ENCODE measurements at regions not wholly inside any gene's neighbourhood (a gene's known extent, or its start where the extent isn't known, plus 50 kb on each side); places are given as distances from the start of the nearest gene placed in this dataset.

DNA sequence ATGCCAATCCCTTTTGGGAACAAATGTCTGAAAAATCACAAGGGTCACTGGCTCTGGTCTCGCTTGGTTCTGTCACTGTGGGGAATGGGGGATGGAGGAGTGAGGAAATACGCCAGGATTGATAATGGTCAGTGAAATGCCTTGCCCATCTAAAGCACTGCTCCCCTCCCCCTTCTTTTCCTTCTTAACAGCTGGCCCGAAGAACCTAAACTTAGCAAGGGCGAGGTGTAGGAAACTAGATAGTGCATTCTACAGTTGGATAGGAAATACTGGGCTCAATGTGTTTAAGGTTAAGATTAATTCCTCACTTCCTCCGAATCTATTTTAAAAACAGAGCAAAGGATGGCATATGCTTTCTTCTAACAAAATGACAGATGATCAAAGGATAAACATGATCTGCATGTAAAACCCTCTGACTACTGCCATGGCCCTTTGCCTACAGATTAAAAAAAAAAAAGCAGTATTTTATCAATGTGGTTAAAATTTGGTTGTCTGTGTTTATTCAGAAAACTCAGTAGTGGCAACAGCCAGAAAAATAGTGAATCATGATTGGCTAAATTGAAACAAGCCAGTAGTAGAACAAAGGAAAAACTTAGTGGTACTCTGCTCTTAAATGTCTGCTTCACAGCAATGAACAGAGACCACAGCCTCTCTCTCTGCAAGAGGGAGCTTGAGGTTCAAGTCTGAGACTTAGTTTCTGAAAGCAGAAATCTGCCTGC lies 86.1 kb upstream of the VAV3 start:
- DNase-seq (ENCODE audit: low read depth in 2 of 2) = no peak

DNA sequence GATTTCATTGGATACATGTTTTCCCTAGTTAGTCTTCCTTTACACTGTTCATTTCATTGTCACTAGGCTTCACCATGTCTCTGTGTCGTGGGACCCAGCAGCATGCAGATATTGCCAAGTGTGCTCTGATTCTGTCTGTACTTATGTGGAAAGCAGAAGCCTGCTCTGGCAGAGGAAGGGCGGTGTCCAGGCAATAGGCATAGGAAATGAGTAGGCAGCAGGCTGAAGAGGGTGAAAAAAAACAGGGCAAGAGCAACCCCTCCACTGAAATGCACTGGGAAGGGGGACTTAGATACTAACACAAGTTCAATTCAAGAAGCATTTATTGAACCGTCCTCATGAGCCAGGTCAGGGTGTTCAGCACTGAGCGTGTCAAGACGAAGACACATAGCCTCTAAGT lies 85.2 kb upstream of the VAV3 start:
- no peak for DNase-seq (ENCODE audit: low read depth in 2 of 2)

DNA sequence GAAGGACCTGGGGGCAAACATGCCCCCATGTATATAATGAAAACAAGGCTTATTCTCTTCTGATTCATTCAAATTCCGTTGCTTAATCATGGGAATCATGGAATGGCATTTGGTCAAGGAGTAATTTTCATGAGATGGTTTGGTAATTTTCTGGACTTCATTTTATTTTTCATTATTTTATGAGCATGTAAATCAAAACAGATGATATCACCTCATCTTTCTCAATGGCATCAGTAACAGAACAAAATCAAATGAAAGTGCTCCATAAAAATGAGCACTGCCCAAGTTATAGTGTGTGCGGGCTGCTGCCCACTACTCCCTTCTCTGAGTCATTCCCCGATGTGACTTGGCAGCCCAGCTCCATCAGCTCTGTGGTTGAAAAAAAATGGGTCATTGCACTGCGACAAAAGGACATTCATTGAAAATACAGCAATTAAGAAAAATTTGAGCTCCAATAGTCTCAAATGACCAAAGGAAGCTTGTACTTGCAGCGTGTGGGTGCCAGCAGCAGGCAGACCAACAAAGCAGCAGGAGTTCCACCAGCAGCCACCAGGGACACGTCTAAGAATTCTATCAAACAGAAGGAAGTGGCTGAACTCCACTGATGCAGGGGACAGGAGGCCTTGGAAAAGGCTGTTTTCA lies 84.3 kb upstream of the VAV3 start:
- DNase-seq (ENCODE audit: low read depth in 2 of 2) = no peak

DNA sequence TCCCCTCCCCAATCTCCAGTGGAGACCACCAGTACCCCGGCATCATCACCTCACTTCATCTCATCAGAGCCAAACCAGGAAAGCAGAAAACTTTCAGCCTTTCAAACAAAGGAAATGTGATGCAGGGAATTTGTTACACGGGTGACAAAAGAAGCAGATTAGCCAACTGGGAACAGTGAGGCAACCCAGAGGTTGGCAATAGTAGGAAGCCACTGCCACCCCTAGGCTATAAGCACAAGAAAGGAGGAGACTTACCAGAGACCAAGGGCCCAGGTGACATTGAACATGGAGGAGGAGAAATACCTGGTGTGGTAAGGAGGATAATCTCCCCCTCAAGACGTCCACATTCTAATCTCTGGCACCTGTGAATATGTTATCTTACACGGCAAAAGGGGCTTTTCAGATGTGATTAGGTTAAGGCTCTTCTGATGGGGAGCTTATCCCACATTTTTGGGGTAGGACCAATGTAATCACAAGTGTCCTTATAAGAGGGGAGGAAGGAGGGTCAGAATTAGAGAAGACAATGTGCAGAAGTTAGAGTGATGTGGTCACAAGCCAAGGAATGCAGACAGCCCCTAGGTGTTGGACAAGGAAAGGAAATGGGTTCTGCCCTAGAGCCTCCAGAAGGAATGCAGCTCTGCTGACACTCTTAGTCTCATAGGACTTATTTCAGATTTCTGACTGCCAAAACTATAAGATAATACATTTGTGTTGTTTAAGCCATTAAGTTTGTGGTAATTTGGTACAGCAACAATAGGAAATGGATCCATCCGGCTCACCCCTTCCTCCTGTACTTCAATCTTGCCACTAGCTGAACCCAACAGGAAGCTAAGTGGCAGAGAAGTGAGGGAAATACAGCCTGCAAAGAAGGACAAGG lies 83.6 kb upstream of the VAV3 start:
- DNase-seq (ENCODE audit: low read depth in 2 of 2) = no peak

DNA sequence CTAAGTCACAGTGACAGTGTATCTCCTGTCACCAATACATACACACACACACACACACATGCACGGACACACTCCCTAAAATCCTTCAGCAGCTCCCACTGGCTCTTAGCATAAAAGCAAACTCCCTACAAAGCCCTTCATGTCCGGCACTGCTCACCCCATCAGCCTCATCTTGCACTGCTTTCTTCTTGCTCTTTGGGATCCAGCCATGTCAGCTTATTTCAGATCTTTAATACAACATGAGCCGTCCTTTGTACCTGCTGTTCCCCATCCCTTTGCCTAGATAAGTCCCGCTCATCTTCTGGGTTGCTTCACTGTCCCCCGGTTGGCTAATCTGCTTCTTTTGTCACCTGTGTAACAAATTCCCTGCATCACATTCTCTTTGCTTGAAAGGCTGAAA lies 82.1 kb upstream of the VAV3 start:
- DNase-seq (ENCODE audit: low read depth in 2 of 2) = no peak

DNA sequence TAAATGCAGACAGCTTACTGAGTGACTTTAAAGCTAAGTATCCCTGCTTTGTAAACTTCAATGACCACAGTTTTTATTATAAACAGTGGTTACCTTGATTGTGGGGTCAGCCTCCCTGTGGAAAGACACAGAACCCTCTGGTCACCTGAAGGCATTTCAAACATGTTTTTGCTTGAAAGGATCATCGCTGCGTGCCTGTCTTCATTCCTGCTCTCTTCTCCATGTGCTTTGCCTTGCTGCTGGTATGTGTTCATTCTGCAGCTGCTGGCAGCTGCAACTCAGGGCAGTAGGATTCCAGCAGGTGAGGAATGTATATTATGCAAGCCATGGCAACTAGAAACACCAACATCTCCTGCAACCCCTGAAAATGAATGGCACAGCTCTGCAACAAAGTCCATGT lies 81.0 kb upstream of the VAV3 start:
- DNase-seq (ENCODE audit: low read depth in 2 of 2) = no peak

DNA sequence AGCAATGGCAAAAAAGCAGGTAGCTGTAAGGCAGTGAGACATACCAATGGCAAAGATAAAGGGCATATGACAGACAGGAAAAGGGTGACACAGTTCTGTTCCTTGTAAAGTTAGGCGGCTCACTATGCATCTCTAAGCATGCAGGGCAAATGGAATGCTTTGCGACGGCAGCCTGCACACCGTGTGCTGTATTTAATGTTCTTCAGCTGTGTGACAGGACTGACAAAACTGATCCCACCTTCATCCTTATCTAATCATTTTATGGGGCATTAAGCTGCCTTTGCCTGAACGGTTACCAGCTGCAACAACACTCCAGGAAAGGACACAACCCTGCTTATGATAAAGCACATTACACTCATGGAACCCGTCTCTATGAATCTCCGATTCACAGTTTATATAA lies 80.5 kb upstream of the VAV3 start:
- no peak for DNase-seq (ENCODE audit: low read depth in 2 of 2)

DNA sequence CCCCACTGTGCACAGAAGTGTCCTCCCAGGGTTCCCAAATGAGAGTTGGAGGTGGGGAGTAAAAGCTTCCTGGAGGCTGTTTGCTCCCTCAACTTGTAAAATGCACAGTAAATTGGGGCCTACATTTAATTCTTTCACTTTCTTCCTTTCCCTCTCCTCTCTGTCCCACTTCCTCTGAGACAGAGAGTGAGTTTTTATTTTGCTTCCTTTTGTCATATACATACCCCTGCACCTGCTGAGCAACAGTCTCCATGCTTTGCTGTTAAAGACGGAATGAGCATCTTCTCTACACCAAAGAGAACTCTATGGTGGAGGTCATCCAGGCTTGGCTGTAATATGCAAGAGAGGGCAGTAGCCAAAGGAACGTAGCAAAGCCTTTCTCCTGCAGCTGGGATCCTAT lies 79.3 kb upstream of the VAV3 start:
- no peak for DNase-seq (ENCODE audit: low read depth in 2 of 2)

DNA sequence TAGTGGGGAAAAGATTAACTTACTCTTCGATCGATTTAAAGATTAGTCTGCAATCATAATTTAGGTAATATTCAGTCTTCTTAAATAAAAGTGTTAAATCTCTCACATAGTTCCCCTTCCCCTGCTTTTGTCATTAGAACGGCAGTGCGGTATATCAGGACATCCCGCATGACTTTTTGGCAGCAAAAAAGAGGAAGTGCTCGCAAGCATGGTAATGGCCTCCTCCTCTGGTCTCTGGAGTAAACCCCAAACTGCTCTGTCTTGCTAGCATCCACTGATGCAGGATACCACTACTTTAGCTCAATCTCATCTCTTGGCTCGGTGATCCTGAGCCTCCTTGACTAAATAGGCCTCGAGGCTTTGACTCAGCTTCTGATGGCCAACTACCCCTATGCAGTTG lies 78.7 kb upstream of the VAV3 start:
- no peak for DNase-seq (ENCODE audit: low read depth in 2 of 2)

DNA sequence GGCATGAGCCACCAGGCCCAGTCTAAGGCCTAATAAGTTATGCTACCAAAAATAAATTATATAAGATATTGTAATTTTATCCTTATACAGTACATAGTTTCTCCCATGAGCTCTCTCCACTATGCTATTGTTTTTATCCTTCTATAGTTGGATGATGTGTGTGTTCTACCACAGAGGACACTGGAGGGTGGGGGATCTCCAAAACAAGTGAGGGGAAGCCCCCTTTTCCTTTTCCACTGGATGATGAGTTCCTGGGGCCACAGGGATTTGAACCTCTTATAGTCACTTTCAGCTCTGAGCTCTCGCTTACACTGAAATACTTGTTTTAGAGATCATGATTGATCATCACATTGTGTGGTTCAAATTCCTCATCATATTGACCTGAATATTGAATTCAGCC lies 77.6 kb upstream of the VAV3 start:
- no peak for DNase-seq (ENCODE audit: low read depth in 2 of 2)

DNA sequence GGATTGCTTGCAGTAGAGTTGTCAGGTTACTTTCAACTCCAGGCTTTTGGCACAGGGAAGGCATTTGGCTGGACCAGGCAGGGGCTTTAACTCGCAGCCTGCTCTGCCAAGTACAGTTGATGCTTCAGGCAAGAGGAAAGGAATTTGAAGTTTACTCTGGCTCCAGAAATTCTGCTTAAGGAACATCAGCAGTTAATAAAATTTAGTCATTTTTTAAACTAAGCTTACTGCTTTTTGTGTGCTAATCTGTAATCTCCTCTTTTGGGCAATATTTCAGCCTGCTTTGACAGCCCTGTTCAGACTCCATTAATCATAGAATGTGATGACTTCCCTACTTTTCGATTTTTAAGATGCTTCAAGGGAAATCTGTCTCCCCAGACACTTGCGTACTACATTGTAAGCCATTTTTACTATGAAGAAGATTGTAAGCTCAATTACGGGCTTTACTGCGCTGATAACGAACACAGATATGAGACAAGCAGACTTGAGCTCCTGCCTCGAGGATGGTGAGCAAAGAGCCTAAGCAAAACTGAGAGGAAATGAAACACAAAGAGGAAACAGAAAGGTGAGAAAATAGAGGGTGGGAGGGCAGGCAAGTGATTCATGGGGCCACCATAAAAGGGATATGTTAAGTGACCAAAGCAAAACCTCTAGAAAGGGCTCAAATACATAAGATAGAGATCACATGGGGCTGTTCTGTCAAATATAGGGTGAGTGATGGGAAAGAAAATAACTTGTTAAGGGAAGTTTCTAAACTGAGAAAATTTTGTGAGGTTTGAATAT lies 76.6 kb upstream of the VAV3 start:
- no peak for DNase-seq (ENCODE audit: low read depth in 2 of 2)

DNA sequence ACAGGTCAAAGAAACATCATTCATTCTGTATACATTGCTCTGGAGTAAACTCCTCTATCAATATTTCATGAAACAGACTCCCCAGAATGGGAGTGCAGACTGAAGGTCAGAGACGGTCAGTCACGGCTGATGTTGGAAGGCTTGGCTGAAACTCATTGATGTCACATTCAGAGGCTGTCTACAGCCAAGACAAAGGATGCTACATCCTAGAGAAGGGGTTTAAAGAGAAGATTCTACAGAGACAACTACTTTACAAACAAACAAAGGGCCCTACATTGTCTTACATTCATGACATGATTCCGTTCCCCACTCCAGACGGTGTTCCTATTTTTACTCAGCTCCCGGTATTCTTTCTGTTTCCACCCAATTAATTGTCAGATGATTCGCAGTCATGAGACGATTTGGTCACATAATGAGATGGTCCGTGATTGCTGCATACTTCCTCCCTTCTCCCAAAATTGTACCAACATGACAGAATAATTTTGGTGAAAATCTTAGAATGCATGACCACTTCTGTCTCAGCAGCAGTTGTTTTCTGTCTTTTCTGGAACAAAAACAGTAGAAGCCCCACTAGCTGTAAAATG lies 73.8 kb upstream of the VAV3 start:
- DNase-seq (ENCODE audit: low read depth in 2 of 2) = no peak

DNA sequence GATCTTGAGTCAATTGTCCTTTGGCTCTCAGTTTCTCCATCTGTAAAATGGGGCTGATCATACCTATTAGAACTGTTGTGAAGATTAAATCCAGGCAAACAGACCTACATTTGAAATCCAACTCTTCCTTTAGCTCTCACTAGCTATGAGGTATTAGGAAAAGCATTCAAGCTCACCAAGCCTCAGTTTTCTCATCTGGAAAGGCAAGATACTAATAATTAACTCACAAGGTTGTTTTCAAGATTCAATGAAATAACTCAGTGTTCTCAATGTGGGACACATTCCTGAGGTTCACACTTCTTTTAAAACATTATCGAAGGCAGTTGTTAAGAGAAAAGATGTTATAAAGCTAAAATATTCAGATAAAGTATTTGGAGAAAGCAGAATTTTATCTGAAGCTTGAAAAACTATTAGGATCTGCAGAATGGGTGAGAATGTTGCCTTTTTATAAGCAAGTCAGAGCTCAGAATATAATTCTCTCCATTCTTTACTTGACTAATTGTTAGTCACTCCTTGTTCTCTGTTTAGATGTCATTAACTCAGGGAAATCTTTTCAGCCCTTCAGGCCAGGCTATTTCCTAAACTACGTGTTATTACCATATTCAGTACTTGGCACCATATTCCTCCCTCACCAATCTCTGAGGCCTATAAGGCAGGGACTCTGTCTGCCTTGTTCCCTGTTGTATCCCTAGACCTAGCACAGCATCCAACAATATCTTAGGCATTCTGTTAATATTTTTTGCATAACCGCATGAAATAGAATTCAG lies 72.0 kb upstream of the VAV3 start:
- no peak for DNase-seq (ENCODE audit: low read depth in 2 of 2)

DNA sequence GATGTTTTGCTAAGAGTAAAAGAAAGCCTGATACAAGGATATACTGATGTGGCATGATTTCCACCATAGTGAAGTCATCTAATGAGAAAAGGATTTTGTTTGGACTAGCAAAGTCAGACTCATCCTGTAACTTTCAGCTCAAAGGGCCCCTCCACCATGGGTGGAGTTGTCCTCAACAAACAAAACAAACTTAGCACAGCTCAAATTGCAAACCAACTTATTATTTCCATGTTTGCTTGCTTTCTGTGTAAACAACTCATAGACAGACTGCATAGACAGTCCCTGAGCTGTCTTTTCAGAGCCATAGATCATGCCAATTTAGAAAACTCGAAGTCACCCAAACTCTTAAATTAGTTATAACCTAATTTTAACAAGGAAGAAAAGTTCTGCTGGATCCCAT lies 69.4 kb upstream of the VAV3 start:
- DNase-seq (ENCODE audit: low read depth in 2 of 2) = no peak

DNA sequence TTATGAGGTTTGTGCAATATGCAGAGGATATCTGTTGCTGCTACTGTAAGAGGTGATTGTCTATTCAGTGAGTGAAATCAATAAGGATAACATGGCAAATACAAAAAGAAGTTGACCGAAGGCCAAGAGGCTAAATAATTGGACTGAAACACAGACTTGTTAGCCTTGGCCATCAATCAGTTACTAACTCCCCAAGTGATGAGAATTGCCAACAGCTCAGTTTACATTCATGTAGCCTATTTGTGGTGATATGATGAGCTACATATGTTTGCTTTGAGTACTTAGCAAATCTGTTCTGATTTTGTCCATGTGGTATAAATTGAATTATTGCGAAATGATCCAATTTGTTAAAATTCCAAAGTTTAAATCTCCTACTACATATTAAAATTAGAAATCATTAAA lies 68.6 kb upstream of the VAV3 start:
- DNase-seq (ENCODE audit: low read depth in 2 of 2) = no peak

DNA sequence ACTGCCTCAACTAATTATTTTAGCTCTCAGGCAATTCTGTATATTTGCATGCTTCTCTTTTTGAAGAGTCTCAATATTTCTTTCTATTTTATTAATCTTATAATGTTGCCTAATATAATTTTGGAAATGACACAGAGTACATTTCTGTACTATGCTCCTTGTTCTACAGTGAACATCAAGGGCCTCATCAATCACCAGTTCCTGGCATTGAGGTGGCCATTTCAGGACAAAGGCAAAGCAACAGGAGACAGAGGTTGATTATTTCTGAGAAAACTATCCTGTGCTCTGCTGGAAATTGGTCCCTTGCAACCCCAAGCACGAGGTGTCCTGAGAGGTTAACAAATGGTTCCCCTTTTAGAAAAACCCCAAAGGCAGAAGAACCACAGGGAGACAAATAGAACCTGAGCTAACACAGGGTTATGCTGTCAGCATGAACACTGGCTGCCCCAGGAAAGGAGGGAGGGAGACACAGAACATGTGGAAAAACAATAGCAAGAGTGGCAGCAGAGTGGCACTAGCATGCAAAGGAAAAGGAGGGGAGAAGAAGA lies 63.9 kb upstream of the VAV3 start:
- no peak for DNase-seq (ENCODE audit: low read depth in 2 of 2)

DNA sequence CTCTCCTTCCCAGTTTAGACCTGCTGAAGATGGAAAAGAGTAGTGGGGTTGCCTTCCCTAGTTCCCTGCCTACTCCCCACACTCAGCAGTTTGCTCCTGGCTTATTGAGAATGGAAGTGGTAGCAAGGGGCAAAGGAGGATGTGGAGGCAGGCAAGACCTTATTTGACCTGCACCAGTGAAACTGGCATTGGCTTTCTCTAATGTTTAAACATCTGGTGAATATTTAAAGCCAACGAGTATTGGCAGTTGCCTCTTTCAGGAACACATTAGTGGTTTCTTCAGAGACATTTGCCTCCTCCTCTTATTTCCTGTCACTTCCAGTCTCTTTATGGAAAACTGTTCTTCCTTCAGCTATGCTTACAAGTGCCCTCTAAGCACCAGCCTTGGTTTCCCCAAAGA lies 62.4 kb upstream of the VAV3 start:
- DNase-seq (ENCODE audit: low read depth in 2 of 2) = no peak

DNA sequence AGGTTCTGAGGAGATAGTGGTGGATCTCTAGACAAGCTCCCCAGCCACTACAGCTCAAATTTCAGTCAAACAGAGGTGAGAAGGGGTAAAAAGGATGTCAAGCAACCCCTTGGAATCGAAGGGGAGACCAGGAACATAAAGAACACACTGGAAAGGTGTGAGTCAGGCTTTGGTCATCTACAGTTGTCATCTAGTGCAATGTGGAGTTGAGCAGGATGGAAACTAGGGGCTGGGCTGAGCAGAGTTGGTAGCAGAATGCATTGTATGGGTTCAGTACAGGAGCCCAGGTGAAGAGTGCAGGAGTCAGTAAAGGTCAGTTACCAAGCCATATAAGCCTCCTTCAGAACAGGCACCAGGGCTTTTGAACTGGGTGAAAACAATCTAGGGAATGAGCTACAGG lies 52.7 kb upstream of the VAV3 start:
- DNase-seq (ENCODE audit: low read depth in 2 of 2) = no peak

DNA sequence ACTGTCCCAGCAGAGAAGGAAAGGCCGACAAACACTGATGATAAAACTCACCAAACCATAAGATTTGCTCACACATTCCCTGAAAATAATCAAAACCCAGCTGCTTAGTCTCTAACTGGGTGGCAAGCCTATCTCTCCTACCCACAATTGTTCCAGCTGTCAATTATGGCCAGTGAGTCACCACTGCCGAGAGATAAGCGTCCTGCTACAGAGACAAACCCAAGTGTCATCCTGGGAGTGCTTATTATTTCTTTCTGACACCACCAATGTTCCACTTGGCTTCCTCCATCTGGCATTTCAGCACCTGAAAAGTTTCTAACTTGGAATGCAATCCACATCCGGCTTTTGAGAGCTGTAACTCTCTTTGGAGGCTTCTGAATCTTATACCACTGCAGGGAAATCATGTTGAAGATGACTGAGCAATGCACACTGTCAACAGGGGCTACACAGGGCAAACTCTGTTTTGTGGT lies 51.5 kb upstream of the VAV3 start:
- DNase-seq (ENCODE audit: low read depth in 2 of 2) = no peak
